Psoas muscle (tissue), 7 donors: ENCODE measurements at regions not wholly inside any gene's neighbourhood (a gene's known extent, or its start where the extent isn't known, plus 50 kb on each side); places are given as distances from the start of the nearest gene placed in this dataset.

Experiments used
- ATAC-seq, 4 donors: fragments of 200-7000 bp; cut with Tn5 transposase; one replicate each; pipeline ENCODE4 v1.9.1; 2020; ENCODE audit warnings: moderate library complexity in 3 of 4, mild to moderate bottlenecking in 2 of 4
- DNase-seq, 2 donors: peaks; one replicate each; pipeline ENCODE4 v3.0.0-alpha.2; 2020
- H3K27ac ChIP-seq: fragments of 200-600 bp; one replicate; pipeline ENCODE4 v1.8.0; 2022
- H3K27me3 ChIP-seq, 3 donors: fragments of 200-600 bp in 1 of 3; one replicate each; pipeline versions ENCODE4 v1.6.1 to v1.8.0; 2013 to 2022; ENCODE audit warnings: low read length in 2 of 3, mild to moderate bottlenecking in 2 of 3, moderate library complexity in 1 of 3; ENCODE audit not compliant: insufficient read depth in 3 of 3
- H3K36me3 ChIP-seq, 2 donors: fragments of 200-600 bp in 1 of 2; one replicate each; pipeline versions ENCODE4 v1.6.1 to v1.8.0; 2013 to 2022; ENCODE audit warnings: low read depth in 1 of 2, mild to moderate bottlenecking in 1 of 2, moderate library complexity in 1 of 2; ENCODE audit not compliant: insufficient read depth in 1 of 2
- H3K4me1 ChIP-seq: fragments of 200-600 bp; one replicate; pipeline ENCODE4 v1.8.0; 2022
- H3K4me3 ChIP-seq: fragments of 200-600 bp; one replicate; pipeline ENCODE4 v1.8.0; 2022; ENCODE audit warnings: mild to moderate bottlenecking
- H3K9me3 ChIP-seq: fragments of 200-600 bp; one replicate; pipeline ENCODE4 v1.8.0; 2022
- CTCF ChIP-seq: fragments of 200-600 bp; IDR thresholded peaks from one replicate; pipeline ENCODE4 v1.8.0; 2022; ENCODE audit warnings: antibody characterized with exemption
- WGBS, 3 donors: extraction: QIAGEN DNeasy Blood & Tissue Kit; methylation state at CpG; one replicate each; pipeline versions ENCODE4 v1.1.6 to v1.1.7; 2013; 5-methylcytosine and 5-hydroxymethylcytosine counted together
- intact Hi-C, 2 donors: fragments of 100-400 bp; cut with DNase I; formaldehyde crosslinking; loops; one replicate each; pipeline versions ENCODE4 v1.11.0 to v1.14.2; 2022
- donor health status: healthy with polysubstance abuse.
- donor health status: DM: no; HTN: no; CAD: no; lungs with moderate emphysema.
- donor health status: Bipolar disorder and iron deficiency.
- donor health status: healthy.
- donor health status: DM: yes; HTN: yes; CAD: no.
- donor health status: DM: no; HTN: no; CAD: no.
- donor health status: DM: yes; HTN: yes; CAD: no.

- no peak for DNase-seq
- Histone ChIP-seq H3K4me3 (no peak overlapping the region), H3K9me3 (no peaks in the 10 kb centered on the region), H3K27me3 (peaks cover 0 to 14% (median 5%) of the 10 kb centered on the region in 3 donors), H3K27ac (no peak overlapping the region), H3K36me3 (no peaks in the 10 kb centered on the region), H3K4me1 (no peaks in the 10 kb centered on the region)
- no peak for TF ChIP-seq CTCF
- intact Hi-C loops = no loop called here
- ATAC-seq = no peak
- WGBS, 3 donors = 63 to 74% (median 68%) methylated on average over 7 of the region's 7 CpGs
These were observed 591.4 kb upstream of the CDH11 start for GRCh38 chr16:65713181-65713808.

- H3K27me3 ChIP-seq = peaks cover 0 to 6% (median under 1%) of the 10 kb centered on the region in 3 donors
- TF ChIP-seq CTCF = no peak
- DNase-seq = no peak
- WGBS, 3 donors = 63 to 71% (median 67%) methylated on average over 8 of the region's 8 CpGs
- ATAC-seq = no peak
- H3K9me3 ChIP-seq = no peaks in the 10 kb centered on the region
- H3K4me3 ChIP-seq = no peak overlapping the region
- H3K27ac ChIP-seq = no peak overlapping the region
- no peaks in the 10 kb centered on the region for H3K36me3 ChIP-seq
- intact Hi-C loops = no loop called here
- no peaks in the 10 kb centered on the region for H3K4me1 ChIP-seq
These were observed 588.2 kb upstream of the CDH11 start for GRCh38 chr16:65710107-65710506.

GRCh38 chr16:65704866-65705265 lies 583.0 kb upstream of the CDH11 start:
- H3K27ac ChIP-seq = no peak overlapping the region
- no peak for TF ChIP-seq CTCF
- H3K4me1 ChIP-seq = no peaks in the 10 kb centered on the region
- intact Hi-C loops = no loop called here
- no peak overlapping the region for H3K4me3 ChIP-seq
- H3K9me3 ChIP-seq = no peaks in the 10 kb centered on the region
- DNase-seq = no peak
- no peak for ATAC-seq
- H3K36me3 ChIP-seq = no peaks in the 10 kb centered on the region
- peaks cover 0 to 5% (median 0%) of the 10 kb centered on the region in 3 donors for H3K27me3 ChIP-seq

GRCh38 chr16:65702707-65703402 lies 581.0 kb upstream of the CDH11 start:
- Histone ChIP-seq H3K4me3 (no peak overlapping the region), H3K27me3 (peaks cover 0 to 5% (median 0%) of the 10 kb centered on the region in 3 donors), H3K36me3 (no peaks in the 10 kb centered on the region), H3K9me3 (no peaks in the 10 kb centered on the region), H3K27ac (no peak overlapping the region), H3K4me1 (no peaks in the 10 kb centered on the region)
- DNase-seq = no peak
- no peak for ATAC-seq
- WGBS, 3 donors = 80 to 88% (median 84%) methylated on average over 8 of the region's 8 CpGs
- intact Hi-C loops = no loop called here
- no peak for TF ChIP-seq CTCF
